HG03575 (cell line): ENCODE measurements at regions not wholly inside any gene's neighbourhood (a gene's known extent, or its start where the extent isn't known, plus 50 kb on each side); places are given as distances from the start of the nearest gene placed in this dataset.

Experiments
- ATAC-seq: cut with Tn5 transposase; IDR thresholded peaks from one replicate; pipeline ENCODE4 v1.9.1; 2021; ENCODE audit not compliant: unreplicated experiment, insufficient number of reproducible peaks, low FRiP score; ENCODE audit errors: extremely low read depth

- no peak for ATAC-seq
Measured at GRCh38 chr3:195007151-195007550, 263.8 kb downstream of the XXYLT1 start.

GRCh38 chr3:195007766-195008165, 263.2 kb downstream of the XXYLT1 start:
- no peak for ATAC-seq

GRCh38 chr3:195008816-195009215, 262.1 kb downstream of the XXYLT1 start:
- no peak for ATAC-seq

GRCh38 chr3:195009616-195010015, 261.3 kb downstream of the XXYLT1 start:
- ATAC-seq, result no peak

GRCh38 chr3:195010551-195011100, 260.3 kb downstream of the XXYLT1 start:
- no peak for ATAC-seq

GRCh38 chr3:195011231-195011834, 259.6 kb downstream of the XXYLT1 start:
- no peak for ATAC-seq

GRCh38 chr3:195012100-195012499, 258.9 kb downstream of the XXYLT1 start:
- no peak for ATAC-seq

- ATAC-seq, result no peak
Measured at GRCh38 chr3:195012571-195012970, 258.4 kb downstream of the XXYLT1 start.

- no peak for ATAC-seq
Measured at GRCh38 chr3:195013411-195014361, 257.3 kb downstream of the XXYLT1 start.

GRCh38 chr3:195015021-195015420, 255.9 kb downstream of the XXYLT1 start:
- no peak for ATAC-seq

GRCh38 chr3:195017151-195017550, 253.8 kb downstream of the XXYLT1 start:
- ATAC-seq, result no peak
